Peyer's patch (tissue), 4 donors: ENCODE measurements at regions not wholly inside any gene's neighbourhood (a gene's known extent, or its start where the extent isn't known, plus 50 kb on each side); places are given as distances from the start of the nearest gene placed in this dataset.

Source experiments
- DNase-seq, 3 donors: peaks; one replicate each; pipeline ENCODE4 v3.0.0-alpha.2; 2017 to 2019
- H3K27ac ChIP-seq, 4 donors: fragments of 200-600 bp; sonication (generic); one replicate each; pipeline ENCODE4 v1.5.1; 2016 to 2019
- H3K27me3 ChIP-seq, 2 donors: fragments of 200-600 bp; sonication (generic); one replicate each; pipeline ENCODE4 v1.5.1; 2019
- H3K36me3 ChIP-seq, 3 donors: fragments of 200-600 bp; sonication (generic); one replicate each; pipeline ENCODE4 v1.5.1; 2016 to 2019
- H3K4me1 ChIP-seq, 4 donors: fragments of 200-600 bp; sonication (generic); one replicate each; pipeline ENCODE4 v1.5.1; 2016 to 2019
- H3K4me3 ChIP-seq, 4 donors: fragments of 200-600 bp; sonication (generic); 1 replicate in 3 of 4; 2 replicates in 1 of 4; pipeline ENCODE4 v1.5.1; 2016 to 2019; ENCODE audit warnings: mild to moderate bottlenecking in 1 of 4
- H3K9me3 ChIP-seq, 4 donors: fragments of 200-600 bp; sonication (generic); one replicate each; pipeline ENCODE4 v1.5.1; 2016 to 2019; ENCODE audit warnings: mild to moderate bottlenecking in 1 of 4
- POLR2A ChIP-seq, 2 donors: fragments of 450-650 bp; IDR thresholded peaks; one replicate each; pipeline ENCODE4 v1.5.1; 2017; ENCODE audit warnings: antibody characterized with exemption in 2 of 2, mild to moderate bottlenecking in 2 of 2, moderate library complexity in 2 of 2
- TF ChIP-seq, protein P1 (sequence below), 6 experiments: fragments of 450-650 bp in 4 of 6; fragments of 200-600 bp in 2 of 6; sonication (generic) in 1 of 6; IDR thresholded peaks; one replicate each; pipeline ENCODE4 v1.5.1; 2017 to 2019; ENCODE audit warnings: antibody characterized with exemption in 6 of 6, mild to moderate bottlenecking in 3 of 6, moderate library complexity in 1 of 6

DNA sequence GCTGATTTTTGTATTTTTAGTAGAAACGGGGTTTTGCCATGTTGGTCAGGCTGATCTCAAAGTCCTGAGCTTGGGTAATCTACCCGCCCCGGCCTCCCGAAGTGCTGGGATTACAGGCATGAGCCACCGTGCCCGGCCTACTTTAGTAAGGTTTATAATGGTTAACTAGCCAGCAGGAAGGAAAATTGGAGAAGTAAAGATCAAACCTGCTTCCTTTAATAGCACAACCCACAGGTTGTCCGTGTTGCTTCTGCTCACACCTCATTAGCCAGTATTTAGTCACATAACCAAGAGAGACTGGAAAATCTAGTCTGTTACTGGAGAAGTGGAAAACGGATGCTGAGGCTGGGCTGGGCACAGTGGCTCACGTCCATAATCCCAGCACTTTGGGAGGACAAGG lies 51.9 kb upstream of the TBL1XR1 start:
- no peaks in the 10 kb centered on the region for H3K27me3 ChIP-seq
- H3K27ac ChIP-seq = peak overlapping the region in 2 of 4 donors; percentile 36 to 69
- peak in 2 of 3 donors; percentile 54 to 70 for DNase-seq
- no peaks in the 10 kb centered on the region for H3K36me3 ChIP-seq
- no peak for TF ChIP-seq POLR2A (IDR thresholded peaks at IDR 0.05)
- TF ChIP-seq, protein P1, sequence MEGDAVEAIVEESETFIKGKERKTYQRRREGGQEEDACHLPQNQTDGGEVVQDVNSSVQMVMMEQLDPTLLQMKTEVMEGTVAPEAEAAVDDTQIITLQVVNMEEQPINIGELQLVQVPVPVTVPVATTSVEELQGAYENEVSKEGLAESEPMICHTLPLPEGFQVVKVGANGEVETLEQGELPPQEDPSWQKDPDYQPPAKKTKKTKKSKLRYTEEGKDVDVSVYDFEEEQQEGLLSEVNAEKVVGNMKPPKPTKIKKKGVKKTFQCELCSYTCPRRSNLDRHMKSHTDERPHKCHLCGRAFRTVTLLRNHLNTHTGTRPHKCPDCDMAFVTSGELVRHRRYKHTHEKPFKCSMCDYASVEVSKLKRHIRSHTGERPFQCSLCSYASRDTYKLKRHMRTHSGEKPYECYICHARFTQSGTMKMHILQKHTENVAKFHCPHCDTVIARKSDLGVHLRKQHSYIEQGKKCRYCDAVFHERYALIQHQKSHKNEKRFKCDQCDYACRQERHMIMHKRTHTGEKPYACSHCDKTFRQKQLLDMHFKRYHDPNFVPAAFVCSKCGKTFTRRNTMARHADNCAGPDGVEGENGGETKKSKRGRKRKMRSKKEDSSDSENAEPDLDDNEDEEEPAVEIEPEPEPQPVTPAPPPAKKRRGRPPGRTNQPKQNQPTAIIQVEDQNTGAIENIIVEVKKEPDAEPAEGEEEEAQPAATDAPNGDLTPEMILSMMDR (IDR thresholded peaks at IDR 0.05) = no peak
- no peaks in the 10 kb centered on the region for H3K4me1 ChIP-seq
- H3K9me3 ChIP-seq = no peaks in the 10 kb centered on the region
- no peak overlapping the region for H3K4me3 ChIP-seq

DNA sequence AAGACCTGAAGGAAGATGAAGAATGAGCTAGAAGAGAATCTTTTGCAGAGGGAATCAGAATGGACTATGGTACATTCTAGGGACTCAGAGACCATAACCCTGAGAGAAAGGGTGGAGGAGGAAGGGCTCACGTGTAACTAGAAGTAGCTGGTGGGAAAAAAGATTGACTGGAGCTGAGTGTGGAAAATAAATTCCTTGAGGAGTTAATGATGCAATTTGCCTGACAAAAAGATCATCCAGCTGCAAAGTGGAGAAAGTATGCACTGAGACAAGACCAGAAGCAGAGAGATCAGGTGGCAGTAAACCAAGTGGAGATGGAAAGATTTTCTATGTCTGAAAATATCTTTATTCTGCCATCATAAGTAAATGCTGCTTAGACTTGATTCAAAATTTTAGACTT lies 52.9 kb upstream of the TBL1XR1 start:
- TF ChIP-seq, protein P1 (IDR thresholded peaks at IDR 0.05) = no peak
- no peak for TF ChIP-seq POLR2A (IDR thresholded peaks at IDR 0.05)
- DNase-seq = no peak
- no peaks in the 10 kb centered on the region for H3K9me3 ChIP-seq
- H3K4me3 ChIP-seq = no peak overlapping the region
- H3K27me3 ChIP-seq = no peaks in the 10 kb centered on the region
- no peaks in the 10 kb centered on the region for H3K4me1 ChIP-seq
- H3K36me3 ChIP-seq = no peaks in the 10 kb centered on the region
- H3K27ac ChIP-seq = no peak overlapping the region

DNA sequence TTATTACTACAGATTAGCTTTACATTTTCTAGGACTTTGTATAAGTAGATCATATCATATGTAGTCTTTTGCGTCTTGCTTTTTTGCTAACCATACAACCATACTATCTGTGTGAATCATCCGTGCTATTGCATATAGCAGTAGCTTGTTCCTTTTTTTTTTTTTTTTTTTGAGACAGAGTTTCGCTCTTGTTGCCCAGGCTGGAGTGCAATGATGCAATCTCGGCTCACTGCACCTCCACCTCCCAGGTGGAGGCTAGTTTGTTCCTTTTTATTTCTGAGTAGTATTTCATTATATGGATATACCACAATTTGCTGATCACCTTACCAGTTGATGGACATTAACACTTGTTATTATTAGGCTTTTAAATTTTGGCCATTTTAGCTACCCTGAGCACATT lies 54.5 kb upstream of the TBL1XR1 start:
- Histone ChIP-seq H3K27ac (no peak overlapping the region), H3K4me1 (no peaks in the 10 kb centered on the region), H3K36me3 (no peaks in the 10 kb centered on the region), H3K9me3 (no peaks in the 10 kb centered on the region), H3K4me3 (no peak overlapping the region), H3K27me3 (no peaks in the 10 kb centered on the region)
- DNase-seq = no peak
- TF ChIP-seq, protein P1 (IDR thresholded peaks at IDR 0.05) = no peak
- no peak for TF ChIP-seq POLR2A (IDR thresholded peaks at IDR 0.05)

DNA sequence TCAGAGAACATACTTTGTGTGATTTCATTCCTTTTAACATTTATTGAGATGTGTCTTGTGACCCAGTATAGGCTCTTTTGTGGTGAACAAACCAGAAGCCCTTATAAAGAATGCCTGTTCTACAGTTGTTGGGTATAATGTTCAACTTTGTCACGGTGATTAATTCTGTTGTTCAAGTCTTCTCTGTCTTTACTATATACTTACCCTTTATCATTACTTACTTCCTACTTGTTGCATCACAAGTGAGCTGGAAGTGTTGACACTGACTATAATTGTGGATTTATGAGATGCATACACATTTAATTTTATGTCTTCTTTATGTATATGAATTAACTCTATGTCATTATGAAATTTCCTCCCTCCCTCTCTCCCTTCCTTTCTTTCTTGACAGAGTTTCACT lies 59.7 kb upstream of the TBL1XR1 start:
- H3K4me1 ChIP-seq = no peaks in the 10 kb centered on the region
- TF ChIP-seq, protein P1 (IDR thresholded peaks at IDR 0.05) = no peak
- TF ChIP-seq POLR2A (IDR thresholded peaks at IDR 0.05) = no peak

DNA sequence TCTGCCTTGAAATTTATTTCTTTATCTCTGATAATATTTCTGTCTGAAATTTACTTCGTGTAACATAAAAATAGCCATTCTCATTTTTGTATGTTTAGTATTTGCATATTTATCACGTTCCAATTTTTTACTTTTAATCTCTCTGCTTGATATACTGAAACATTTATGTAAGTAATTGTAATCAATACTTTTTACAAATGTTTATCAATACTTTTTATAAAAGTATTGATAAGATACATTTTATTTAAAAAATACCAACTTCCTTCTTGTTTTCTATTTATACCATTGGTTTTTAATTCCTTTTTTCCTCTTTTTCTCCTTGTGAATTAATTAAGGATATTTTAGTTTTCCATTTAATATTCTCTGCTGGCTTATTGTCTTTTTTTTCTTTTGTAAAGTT lies 60.3 kb upstream of the TBL1XR1 start:
- no peak for TF ChIP-seq POLR2A (IDR thresholded peaks at IDR 0.05)
- TF ChIP-seq, protein P1 (IDR thresholded peaks at IDR 0.05) = no peak
- H3K4me3 ChIP-seq = no peak overlapping the region

More for the DNA sequence above, 59.7 kb upstream of the TBL1XR1 start:
- DNase-seq = no peak
- Histone ChIP-seq H3K9me3 (no peaks in the 10 kb centered on the region), H3K27me3 (no peaks in the 10 kb centered on the region), H3K4me3 (no peak overlapping the region), H3K36me3 (no peaks in the 10 kb centered on the region), H3K27ac (no peak overlapping the region)

DNA sequence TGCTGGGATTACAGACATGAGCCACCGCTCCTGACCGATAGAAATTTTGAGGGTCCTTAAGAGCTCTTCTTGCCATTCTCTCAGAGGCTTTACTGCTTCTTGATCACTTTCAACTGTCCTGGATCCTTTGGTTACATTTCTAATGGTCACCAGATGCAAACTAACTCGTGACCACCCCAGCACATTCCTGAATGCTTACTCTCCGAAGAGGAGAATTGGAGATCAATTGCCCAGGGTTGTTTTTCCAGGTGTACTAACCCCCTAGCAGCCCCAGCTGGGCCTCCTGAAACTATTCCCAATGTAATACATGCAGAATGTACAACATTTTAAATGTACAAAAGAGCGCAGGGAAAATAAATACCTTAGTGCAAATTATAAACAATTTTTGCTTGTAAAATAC lies 65.1 kb upstream of the TBL1XR1 start:
- H3K27ac ChIP-seq = no peak overlapping the region
- H3K4me3 ChIP-seq = no peak overlapping the region
- H3K36me3 ChIP-seq = no peaks in the 10 kb centered on the region
- H3K27me3 ChIP-seq = no peaks in the 10 kb centered on the region
- H3K9me3 ChIP-seq = no peaks in the 10 kb centered on the region
- TF ChIP-seq, protein P1 (IDR thresholded peaks at IDR 0.05) = no peak
- no peak for TF ChIP-seq POLR2A (IDR thresholded peaks at IDR 0.05)
- no peaks in the 10 kb centered on the region for H3K4me1 ChIP-seq
- DNase-seq = no peak

More for the DNA sequence above, 60.3 kb upstream of the TBL1XR1 start:
- DNase-seq = no peak
- Histone ChIP-seq H3K27ac (no peak overlapping the region), H3K4me1 (no peaks in the 10 kb centered on the region), H3K27me3 (no peaks in the 10 kb centered on the region), H3K9me3 (no peaks in the 10 kb centered on the region), H3K36me3 (no peaks in the 10 kb centered on the region)
